ENCODE measurements at regions not wholly inside any gene's neighbourhood (a gene's known extent, or its start where the extent isn't known, plus 50 kb on each side); places are given as distances from the start of the nearest gene placed in this dataset.

DNA sequence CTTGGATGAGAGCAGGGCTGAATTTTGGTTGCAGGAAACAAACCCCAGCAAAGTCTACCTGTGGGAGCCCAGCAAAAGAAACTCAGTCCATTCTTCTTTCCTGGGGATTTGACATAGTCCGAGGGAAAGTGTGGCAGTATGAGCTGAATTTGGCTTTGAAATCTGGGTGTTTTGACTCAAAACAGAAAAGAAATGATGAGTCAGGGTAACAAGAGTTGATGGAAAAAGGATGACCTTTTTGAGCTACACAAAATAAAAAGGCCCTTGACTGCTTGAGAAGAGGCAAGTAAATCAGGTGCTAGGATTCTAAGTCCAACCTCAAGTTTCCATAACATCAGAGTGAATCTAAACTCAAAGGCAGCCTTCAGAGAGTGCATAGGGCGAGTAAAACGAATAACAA, 163.3 kb upstream of the BMP2 start:
- no peak overlapping the region for H3K4me2 ChIP-seq (ENCODE audit: low read length, poor library complexity, severe bottlenecking)
- no peak overlapping the region for H3K4ac ChIP-seq (ENCODE audit: low read depth in 1 of 2, low read length in 2 of 2)
- 93% methylated on average over 3 of the region's 3 CpGs for WGBS
- H4K8ac ChIP-seq (ENCODE audit: low read length) = no peak overlapping the region
- H3K27me3 ChIP-seq (ENCODE audit: control insufficient read depth in 1 of 2, insufficient read depth in 1 of 2, low read length in 2 of 2) = peaks cover 30 to 35% of the 10 kb centered on the region in 2 experiments
- no peaks in the 10 kb centered on the region for H3K9me3 ChIP-seq (ENCODE audit: control insufficient read depth, low read length)
- H2BK12ac ChIP-seq (ENCODE audit: low read length in 2 of 2) = no peak overlapping the region
- no peak overlapping the region for H3K27ac ChIP-seq (ENCODE audit: low read length, poor library complexity, severe bottlenecking)
- no peak for DNase-seq
- H3K9ac ChIP-seq (ENCODE audit: low read length) = no peak overlapping the region
- H3K79me1 ChIP-seq (replicated peaks; ENCODE audit: low read length, poor library complexity, severe bottlenecking) = no peaks in the 10 kb centered on the region
- no peak overlapping the region for H4K91ac ChIP-seq (ENCODE audit: low read length)
- H2AK5ac ChIP-seq (ENCODE audit: low read length, severe bottlenecking) = no peak overlapping the region
- H2AFZ ChIP-seq (ENCODE audit: low read depth, low read length) = no peak overlapping the region
- H2BK15ac ChIP-seq (ENCODE audit: low read depth, poor library complexity, severe bottlenecking) = no peak overlapping the region
- H3K23ac ChIP-seq (ENCODE audit: low read length in 2 of 2) = no peak overlapping the region
- no peak overlapping the region for H2BK120ac ChIP-seq (ENCODE audit: low read depth, low read length)
- H2BK5ac ChIP-seq (ENCODE audit: low read depth, low read length, poor library complexity, severe bottlenecking) = no peak overlapping the region
- no peaks in the 10 kb centered on the region for H3K4me1 ChIP-seq (ENCODE audit: control insufficient read depth, insufficient read depth, low read depth, low read length)
- H3K36me3 ChIP-seq (ENCODE audit: control insufficient read depth in 1 of 2, insufficient read depth in 2 of 2, low read depth in 1 of 2, low read length in 2 of 2) = no peaks in the 10 kb centered on the region
- H3K4me3 ChIP-seq (ENCODE audit: insufficient read depth in 1 of 2, low read depth in 1 of 2, low read length in 2 of 2) = no peak overlapping the region
- H3K14ac ChIP-seq (ENCODE audit: low read length in 2 of 2) = no peak overlapping the region
- no peak overlapping the region for H3K18ac ChIP-seq (ENCODE audit: low read depth in 1 of 2, low read length in 2 of 2)

DNA sequence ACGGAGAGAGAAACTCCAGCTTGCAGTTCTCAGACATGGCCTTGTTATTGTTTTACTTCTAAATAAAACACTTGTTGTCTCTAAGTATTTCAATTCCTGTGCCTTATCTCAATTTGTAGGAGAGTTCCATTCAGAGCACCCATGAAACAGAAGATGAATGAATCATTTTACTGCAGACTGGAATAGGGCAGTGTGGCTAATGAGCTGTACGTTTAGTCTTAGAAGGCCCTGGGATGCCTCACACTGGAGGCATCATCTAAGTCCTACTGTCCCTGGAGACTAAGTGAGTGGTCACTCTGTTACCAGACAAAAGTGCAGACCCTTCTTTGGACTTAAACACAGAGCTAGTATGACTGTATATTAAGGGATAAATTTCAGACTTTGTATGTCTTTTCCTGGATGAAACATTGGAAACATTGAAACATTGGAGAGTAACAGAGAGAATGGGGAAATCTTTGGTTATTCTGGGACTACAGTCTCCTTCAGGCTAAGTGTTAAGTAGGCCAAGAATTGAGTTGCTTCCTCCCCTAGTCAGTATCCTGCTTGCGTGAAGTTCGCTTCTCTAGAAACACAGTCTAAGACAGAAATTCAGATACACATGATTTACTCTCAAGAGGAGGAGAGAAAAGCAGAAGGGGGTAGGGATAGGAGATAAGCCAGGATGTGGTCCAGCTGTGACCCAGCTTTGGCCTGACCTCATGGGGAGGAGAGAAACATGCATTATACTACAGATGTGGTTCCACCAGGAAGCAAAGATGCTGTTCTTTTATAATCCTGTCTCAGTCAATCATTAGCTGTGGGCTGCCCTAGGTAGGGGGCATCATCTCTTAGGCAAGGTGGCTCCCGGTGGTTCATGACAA, 167.4 kb upstream of the BMP2 start:
- Histone ChIP-seq H2AFZ (ENCODE audit: low read depth, low read length) (no peak overlapping the region), H2BK5ac (ENCODE audit: low read depth, low read length, poor library complexity, severe bottlenecking) (no peak overlapping the region), H3K4me3 (ENCODE audit: insufficient read depth in 1 of 2, low read depth in 1 of 2, low read length in 2 of 2) (no peak overlapping the region)

DNA sequence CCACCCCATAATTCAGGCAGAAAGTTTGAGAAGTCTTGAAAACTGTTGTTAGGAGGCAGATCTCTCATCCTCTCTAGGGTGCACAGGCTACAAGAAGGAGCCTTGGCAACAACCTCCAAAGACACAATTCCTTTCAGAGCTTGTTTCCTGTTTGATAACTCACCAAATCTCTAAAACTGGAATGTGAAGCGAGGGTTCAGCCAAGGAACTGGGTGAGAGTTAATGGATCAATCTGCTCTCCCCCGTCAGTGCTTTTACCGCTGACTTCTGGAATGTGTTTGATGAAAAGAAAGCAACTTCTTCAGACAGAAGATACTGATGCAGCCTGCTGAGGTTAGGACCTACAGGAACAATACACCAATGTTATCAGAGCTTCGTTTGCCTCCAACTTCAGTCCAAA, 171.8 kb upstream of the BMP2 start:
- no peak overlapping the region for H3K18ac ChIP-seq (ENCODE audit: low read depth in 1 of 2, low read length in 2 of 2)
- H3K27ac ChIP-seq (ENCODE audit: low read length, poor library complexity, severe bottlenecking) = no peak overlapping the region
- H4K91ac ChIP-seq (ENCODE audit: low read length) = no peak overlapping the region
- H4K8ac ChIP-seq (ENCODE audit: low read length) = no peak overlapping the region
- no peak overlapping the region for H2AFZ ChIP-seq (ENCODE audit: low read depth, low read length)
- H2BK120ac ChIP-seq (ENCODE audit: low read depth, low read length) = no peak overlapping the region
- H2BK15ac ChIP-seq (ENCODE audit: low read depth, poor library complexity, severe bottlenecking) = no peak overlapping the region
- whole genome bisulfite sequencing = 17% methylated on average over 4 of the region's 4 CpGs
- H2AK5ac ChIP-seq (ENCODE audit: low read length, severe bottlenecking) = no peak overlapping the region
- DNase-seq = no peak
- H3K27me3 ChIP-seq (ENCODE audit: control insufficient read depth in 1 of 2, insufficient read depth in 1 of 2, low read length in 2 of 2) = peaks cover 0 to 3% of the 10 kb centered on the region in 2 experiments
- H3K4ac ChIP-seq (ENCODE audit: low read depth in 1 of 2, low read length in 2 of 2) = no peak overlapping the region
- peak overlapping the region in 1 of 2 experiments; percentile 52 for H3K4me3 ChIP-seq (ENCODE audit: insufficient read depth in 1 of 2, low read depth in 1 of 2, low read length in 2 of 2)
- peaks cover 3% of the 10 kb centered on the region for H3K4me1 ChIP-seq (ENCODE audit: control insufficient read depth, insufficient read depth, low read depth, low read length)
- no peaks in the 10 kb centered on the region for H3K79me1 ChIP-seq (replicated peaks; ENCODE audit: low read length, poor library complexity, severe bottlenecking)
- no peaks in the 10 kb centered on the region for H3K9me3 ChIP-seq (ENCODE audit: control insufficient read depth, low read length)
- no peaks in the 10 kb centered on the region for H3K36me3 ChIP-seq (ENCODE audit: control insufficient read depth in 1 of 2, insufficient read depth in 2 of 2, low read depth in 1 of 2, low read length in 2 of 2)
- no peak overlapping the region for H3K14ac ChIP-seq (ENCODE audit: low read length in 2 of 2)
- no peak overlapping the region for H3K4me2 ChIP-seq (ENCODE audit: low read length, poor library complexity, severe bottlenecking)
- no peak overlapping the region for H2BK5ac ChIP-seq (ENCODE audit: low read depth, low read length, poor library complexity, severe bottlenecking)
- no peak overlapping the region for H2BK12ac ChIP-seq (ENCODE audit: low read length in 2 of 2)
- H3K9ac ChIP-seq (ENCODE audit: low read length) = peak overlapping the region; percentile 3
- no peak overlapping the region for H3K23ac ChIP-seq (ENCODE audit: low read length in 2 of 2)

More for the DNA sequence above, 167.4 kb upstream of the BMP2 start:
- H4K8ac ChIP-seq (ENCODE audit: low read length) = no peak overlapping the region
- no peak overlapping the region for H3K14ac ChIP-seq (ENCODE audit: low read length in 2 of 2)
- H2BK15ac ChIP-seq (ENCODE audit: low read depth, poor library complexity, severe bottlenecking) = no peak overlapping the region
- no peak overlapping the region for H3K9ac ChIP-seq (ENCODE audit: low read length)
- H3K27ac ChIP-seq (ENCODE audit: low read length, poor library complexity, severe bottlenecking) = no peak overlapping the region
- no peak overlapping the region for H3K4ac ChIP-seq (ENCODE audit: low read depth in 1 of 2, low read length in 2 of 2)
- no peak overlapping the region for H3K4me2 ChIP-seq (ENCODE audit: low read length, poor library complexity, severe bottlenecking)
- H3K27me3 ChIP-seq (ENCODE audit: control insufficient read depth in 1 of 2, insufficient read depth in 1 of 2, low read length in 2 of 2) = peaks cover 25 to 29% of the 10 kb centered on the region in 2 experiments
- H3K9me3 ChIP-seq (ENCODE audit: control insufficient read depth, low read length) = no peaks in the 10 kb centered on the region
- H3K36me3 ChIP-seq (ENCODE audit: control insufficient read depth in 1 of 2, insufficient read depth in 2 of 2, low read depth in 1 of 2, low read length in 2 of 2) = no peaks in the 10 kb centered on the region
- WGBS = 53% methylated on average over 3 of the region's 5 CpGs
- H3K23ac ChIP-seq (ENCODE audit: low read length in 2 of 2) = no peak overlapping the region
- peak overlapping the region in 1 of 2 experiments; percentile 11 for H3K18ac ChIP-seq (ENCODE audit: low read depth in 1 of 2, low read length in 2 of 2)
- no peak overlapping the region for H2AK5ac ChIP-seq (ENCODE audit: low read length, severe bottlenecking)
- DNase-seq = peak; percentile 26
- H3K79me1 ChIP-seq (replicated peaks; ENCODE audit: low read length, poor library complexity, severe bottlenecking) = no peaks in the 10 kb centered on the region
- H3K4me1 ChIP-seq (ENCODE audit: control insufficient read depth, insufficient read depth, low read depth, low read length) = no peaks in the 10 kb centered on the region
- H2BK12ac ChIP-seq (ENCODE audit: low read length in 2 of 2) = no peak overlapping the region
- no peak overlapping the region for H4K91ac ChIP-seq (ENCODE audit: low read length)
- H2BK120ac ChIP-seq (ENCODE audit: low read depth, low read length) = no peak overlapping the region

DNA sequence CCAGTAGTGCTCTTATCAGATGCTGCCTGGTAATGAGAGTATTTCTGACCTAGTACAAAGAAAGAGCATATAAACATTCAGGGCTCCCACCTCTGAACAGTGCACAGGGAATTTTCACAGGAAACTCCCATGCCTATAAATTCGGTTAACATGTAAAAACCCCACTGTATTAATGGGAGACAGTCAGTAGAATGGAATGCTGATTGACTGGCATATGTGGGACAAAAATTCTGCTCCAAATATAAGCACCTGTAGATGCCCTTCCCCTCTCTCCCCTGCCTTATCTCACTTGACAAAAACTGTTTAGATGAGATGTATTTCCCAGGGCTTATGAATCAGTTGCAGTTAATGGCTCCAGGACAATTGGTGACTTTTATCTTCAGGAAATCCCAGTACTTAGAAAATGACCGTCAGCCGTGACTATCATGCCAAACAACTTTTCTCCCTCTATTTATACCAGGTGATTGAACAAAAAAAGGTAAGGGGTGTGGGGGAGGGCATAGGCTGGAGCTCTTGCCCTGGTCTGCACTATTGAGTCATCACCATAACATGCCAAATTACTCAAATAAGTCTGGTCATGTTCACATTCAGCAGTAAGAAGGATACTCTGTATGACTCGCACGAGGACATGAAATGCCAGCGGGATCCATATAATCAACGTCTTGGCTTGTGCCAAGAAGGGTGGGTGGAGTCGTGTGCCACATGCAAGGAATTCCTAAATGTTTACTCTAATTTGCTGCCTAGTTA, 176.4 kb upstream of the BMP2 start:
- Histone ChIP-seq H2BK15ac (ENCODE audit: low read depth, poor library complexity, severe bottlenecking) (no peak overlapping the region), H3K4ac (ENCODE audit: low read depth in 1 of 2, low read length in 2 of 2) (no peak overlapping the region), H3K36me3 (ENCODE audit: control insufficient read depth in 1 of 2, insufficient read depth in 2 of 2, low read depth in 1 of 2, low read length in 2 of 2) (no peaks in the 10 kb centered on the region), H4K91ac (ENCODE audit: low read length) (no peak overlapping the region), H2BK5ac (ENCODE audit: low read depth, low read length, poor library complexity, severe bottlenecking) (no peak overlapping the region), H3K27ac (ENCODE audit: low read length, poor library complexity, severe bottlenecking) (no peak overlapping the region), H3K4me1 (ENCODE audit: control insufficient read depth, insufficient read depth, low read depth, low read length) (peaks cover 3% of the 10 kb centered on the region), H2BK12ac (ENCODE audit: low read length in 2 of 2) (no peak overlapping the region), H2AFZ (ENCODE audit: low read depth, low read length) (no peak overlapping the region), H4K8ac (ENCODE audit: low read length) (no peak overlapping the region), H2AK5ac (ENCODE audit: low read length, severe bottlenecking) (no peak overlapping the region), H3K4me2 (ENCODE audit: low read length, poor library complexity, severe bottlenecking) (no peak overlapping the region), H3K18ac (ENCODE audit: low read depth in 1 of 2, low read length in 2 of 2) (no peak overlapping the region), H3K4me3 (ENCODE audit: insufficient read depth in 1 of 2, low read depth in 1 of 2, low read length in 2 of 2) (peak overlapping the region in 1 of 2 experiments; percentile 12), H2BK120ac (ENCODE audit: low read depth, low read length) (no peak overlapping the region), H3K79me1 (replicated peaks; ENCODE audit: low read length, poor library complexity, severe bottlenecking) (no peaks in the 10 kb centered on the region), H3K27me3 (ENCODE audit: control insufficient read depth in 1 of 2, insufficient read depth in 1 of 2, low read length in 2 of 2) (peaks cover 0 to 4% of the 10 kb centered on the region in 2 experiments), H3K23ac (ENCODE audit: low read length in 2 of 2) (no peak overlapping the region), H3K9me3 (ENCODE audit: control insufficient read depth, low read length) (no peaks in the 10 kb centered on the region), H3K9ac (ENCODE audit: low read length) (no peak overlapping the region), H3K14ac (ENCODE audit: low read length in 2 of 2) (no peak overlapping the region)
- peak; percentile 63 for DNase-seq
- 32% methylated on average over 5 of the region's 8 CpGs for WGBS
